Transverse colon (tissue), 3 donors: ENCODE measurements at regions not wholly inside any gene's neighbourhood (a gene's known extent, or its start where the extent isn't known, plus 50 kb on each side); places are given as distances from the start of the nearest gene placed in this dataset.

Experiments
- EP300 ChIP-seq: sonication (generic); formaldehyde crosslinking; IDR thresholded peaks from one replicate; pipeline ENCODE4 v1.6.1; 2017; ENCODE audit warnings: antibody characterized with exemption, low read depth
- POLR2A ChIP-seq: fragments of 450-650 bp; IDR thresholded peaks from one replicate; pipeline ENCODE4 v1.6.1; 2016; ENCODE audit warnings: antibody characterized with exemption, mild to moderate bottlenecking, moderate library complexity
- TF ChIP-seq, protein P1 (sequence below), 5 experiments: fragments of 200-600 bp in 3 of 5; fragments of 450-650 bp in 2 of 5; sonication (generic) in 3 of 5; IDR thresholded peaks; 1 replicate in 2 of 5; 2 replicates in 3 of 5; pipeline ENCODE4 v1.5.1; 2016 to 2017; ENCODE audit warnings: antibody characterized with exemption in 5 of 5, inconsistent platforms in 3 of 5, mild to moderate bottlenecking in 2 of 5, moderate library complexity in 1 of 5

DNA sequence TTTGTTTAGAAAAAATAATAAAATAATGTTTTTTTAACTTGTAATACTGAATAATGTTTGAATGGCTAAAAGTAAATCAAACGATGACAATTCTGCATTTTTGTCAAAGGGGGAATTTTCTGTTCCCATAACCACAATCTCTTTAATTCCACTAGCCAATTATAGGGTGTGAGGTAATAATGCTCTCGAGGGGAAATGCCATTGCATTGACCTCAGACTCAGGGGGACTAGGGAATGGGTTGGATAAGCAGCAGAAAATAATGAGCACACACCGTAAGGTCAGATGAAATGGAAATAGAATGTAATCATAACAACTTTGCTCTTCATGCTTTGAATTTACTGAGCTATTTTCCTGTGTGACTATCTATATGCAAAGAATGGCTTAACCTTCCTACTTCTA is 584.7 kb downstream of the RFPL4B start:
- TF ChIP-seq, protein P1, sequence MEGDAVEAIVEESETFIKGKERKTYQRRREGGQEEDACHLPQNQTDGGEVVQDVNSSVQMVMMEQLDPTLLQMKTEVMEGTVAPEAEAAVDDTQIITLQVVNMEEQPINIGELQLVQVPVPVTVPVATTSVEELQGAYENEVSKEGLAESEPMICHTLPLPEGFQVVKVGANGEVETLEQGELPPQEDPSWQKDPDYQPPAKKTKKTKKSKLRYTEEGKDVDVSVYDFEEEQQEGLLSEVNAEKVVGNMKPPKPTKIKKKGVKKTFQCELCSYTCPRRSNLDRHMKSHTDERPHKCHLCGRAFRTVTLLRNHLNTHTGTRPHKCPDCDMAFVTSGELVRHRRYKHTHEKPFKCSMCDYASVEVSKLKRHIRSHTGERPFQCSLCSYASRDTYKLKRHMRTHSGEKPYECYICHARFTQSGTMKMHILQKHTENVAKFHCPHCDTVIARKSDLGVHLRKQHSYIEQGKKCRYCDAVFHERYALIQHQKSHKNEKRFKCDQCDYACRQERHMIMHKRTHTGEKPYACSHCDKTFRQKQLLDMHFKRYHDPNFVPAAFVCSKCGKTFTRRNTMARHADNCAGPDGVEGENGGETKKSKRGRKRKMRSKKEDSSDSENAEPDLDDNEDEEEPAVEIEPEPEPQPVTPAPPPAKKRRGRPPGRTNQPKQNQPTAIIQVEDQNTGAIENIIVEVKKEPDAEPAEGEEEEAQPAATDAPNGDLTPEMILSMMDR (IDR thresholded peaks at IDR 0.05) = no peak
- TF ChIP-seq POLR2A (no peak), EP300 (no peak)
